GM12878 (cell line): ENCODE measurements at regions not wholly inside any gene's neighbourhood (a gene's known extent, or its start where the extent isn't known, plus 50 kb on each side); places are given as distances from the start of the nearest gene placed in this dataset.

Source experiments
- ATAC-seq: fragments of 200-7000 bp; cut with Tn5 transposase; 3 replicates; pipeline ENCODE4 v1.9.1; 2020; ENCODE audit warnings: mild to moderate bottlenecking, moderate library complexity
- BruUV-seq: library from RNA; stranded (reverse); fragments of 400-500 nt; replicated peaks from 2 replicates; lab custom pipeline; 2021; lab: Mats Ljungman, UMichigan
- CTCF ChIA-PET: fragments of 300-600 bp; sonication (Branson Sonifier 250); formaldehyde crosslinking; extraction: SDS; loops from one replicate; lab custom pipeline; 2021; ENCODE audit warnings: inconsistent platforms; lab: Yijun Ruan, JAX
- POLR2A ChIA-PET: fragments of 350-600 bp; formaldehyde crosslinking; extraction: SDS; loops from one replicate; lab custom pipeline; 2021; ENCODE audit warnings: inconsistent platforms; lab: Charles Lee
- RAD21 ChIA-PET: fragments of 300-600 bp; sonication (Branson Sonifier 250); formaldehyde crosslinking; loops from one replicate; lab custom pipeline; 2023; ENCODE audit warnings: antibody characterized with exemption; ENCODE audit not compliant: unreplicated experiment; lab: Charles Lee
- SMC1A ChIA-PET: fragments of 300-600 bp; sonication (Branson Sonifier 250); formaldehyde crosslinking; loops from one replicate; lab custom pipeline; 2023; ENCODE audit not compliant: unreplicated experiment, uncharacterized antibody; lab: Charles Lee
- DNase-seq: peaks from one replicate; pipeline ENCODE4 v3.0.0-alpha.2; 2011; ENCODE audit warnings: low read depth, low spot score
- FAIRE-seq: peaks from 3 replicates; lab custom pipeline; 2011; peaks lifted over from hg19 to GRCh38; lab: Jason Lieb, UNC
- H2AFZ ChIP-seq: 2 replicates; pipeline ENCODE4 v1.6.0; 2011; ENCODE audit warnings: low read depth, low read length, control low read depth; ENCODE audit not compliant: control insufficient read depth
- H3K27ac ChIP-seq: 2 replicates; pipeline ENCODE4 v1.5.1; 2011; ENCODE audit warnings: control low read depth; ENCODE audit not compliant: control insufficient read depth, insufficient read depth
- H3K27me3 ChIP-seq, 2 experiments: replicated peaks in 1 of 2; 2 replicates each; pipeline versions ENCODE4 v1.6.0 to v1.6.1; 2011; ENCODE audit warnings: low read length in 1 of 2; ENCODE audit not compliant: control insufficient read depth in 2 of 2, insufficient read depth in 2 of 2
- H3K36me3 ChIP-seq, 2 experiments: 2 replicates each; pipeline ENCODE4 v1.5.1; 2011; ENCODE audit warnings: low read length in 1 of 2; ENCODE audit not compliant: control insufficient read depth in 2 of 2, insufficient read depth in 2 of 2
- H3K4me1 ChIP-seq: 2 replicates; pipeline ENCODE4 v1.6.1; 2011; ENCODE audit warnings: mild to moderate bottlenecking, low read length, moderate library complexity, mixed read lengths; ENCODE audit not compliant: control insufficient read depth, insufficient read depth
- H3K4me2 ChIP-seq: 2 replicates; pipeline ENCODE4 v1.6.0; 2011; ENCODE audit warnings: control low read depth; ENCODE audit not compliant: control insufficient read depth, insufficient read depth
- H3K4me3 ChIP-seq: fragments of 200-600 bp; sonication (generic); 2 replicates; pipeline ENCODE4 v1.5.1; 2016
- H3K79me2 ChIP-seq: 2 replicates; pipeline ENCODE4 v1.6.0; 2011; ENCODE audit warnings: low read length; ENCODE audit not compliant: control insufficient read depth, insufficient read depth
- H3K9ac ChIP-seq: 2 replicates; pipeline ENCODE4 v1.8.0; 2011; ENCODE audit warnings: low read length, control low read depth, mixed read lengths; ENCODE audit not compliant: control insufficient read depth, insufficient read depth
- H3K9me3 ChIP-seq: replicated peaks from 3 replicates; pipeline ENCODE4 v1.5.1; 2011; ENCODE audit warnings: mild to moderate bottlenecking, low read length; ENCODE audit not compliant: control insufficient read depth, insufficient read depth
- H4K20me1 ChIP-seq: 2 replicates; pipeline ENCODE4 v1.6.0; 2011; ENCODE audit not compliant: control insufficient read depth, insufficient read depth
- CBX3 ChIP-seq: fragments of 200-600 bp; sonication (generic); IDR thresholded peaks from 2 replicates; pipeline ENCODE4 v1.6.1; 2016; ENCODE audit warnings: low read depth, borderline replicate concordance
- CHD1 ChIP-seq: IDR thresholded peaks from 2 replicates; pipeline ENCODE4 v1.6.1; 2012; ENCODE audit warnings: low read depth, low read length, improper control_type of control experiment
- CHD4 ChIP-seq: fragments of 200-600 bp; sonication (generic); IDR thresholded peaks from 2 replicates; pipeline ENCODE4 v1.6.1; 2016; ENCODE audit warnings: mild to moderate bottlenecking
- CREB1 ChIP-seq: IDR thresholded peaks from 2 replicates; pipeline ENCODE4 v1.6.1; 2012; ENCODE audit warnings: low read depth, mild to moderate bottlenecking, inconsistent platforms
- NR2C2 ChIP-seq: IDR thresholded peaks from 2 replicates; pipeline ENCODE4 v1.6.1; 2011; ENCODE audit warnings: borderline replicate concordance, low read depth; ENCODE audit not compliant: control insufficient read depth, insufficient read length
- RAD51 ChIP-seq: fragments of 450-650 bp; IDR thresholded peaks from 2 replicates; pipeline ENCODE4 v1.6.1; 2016; ENCODE audit warnings: moderate library complexity, mild to moderate bottlenecking, inconsistent platforms
- SIX5 ChIP-seq: IDR thresholded peaks from 2 replicates; pipeline ENCODE4 v1.6.1; 2011; ENCODE audit warnings: mild to moderate bottlenecking, low read depth, low read length, moderate library complexity; ENCODE audit not compliant: severe bottlenecking
- STAT1 ChIP-seq: fragments of 450-650 bp; conservative IDR thresholded peaks from 2 replicates; pipeline ENCODE4 v1.6.1; 2014; ENCODE audit warnings: antibody characterized with exemption, mild to moderate bottlenecking
- ZNF24 ChIP-seq: fragments of 450-650 bp; IDR thresholded peaks from 2 replicates; pipeline ENCODE4 v1.6.1; 2017; ENCODE audit warnings: antibody characterized with exemption, mild to moderate bottlenecking
- ZZZ3 ChIP-seq: IDR thresholded peaks from 2 replicates; pipeline ENCODE4 v1.6.1; 2011; ENCODE audit warnings: low read depth; ENCODE audit not compliant: control insufficient read depth, insufficient read length
- WGBS: methylation state at CpG from one replicate; pipeline ENCODE4 v1.1.6; 2016; ENCODE audit warnings: low lambda C conversion rate; ENCODE audit not compliant: insufficient replicate concordance, insufficient coverage; ENCODE audit errors: missing lambda C conversion rate; 5-methylcytosine and 5-hydroxymethylcytosine counted together
- in situ Hi-C: fragments of 300-500 bp; cut with MboI; formaldehyde crosslinking; loops from 9 replicates; pipeline ENCODE4 v1.14.3; 2018; ENCODE audit warnings: mixed read lengths
- intact Hi-C: fragments of 100-400 bp; cut with micrococcal nuclease; formaldehyde crosslinking; loops from one replicate; pipeline ENCODE4 v1.14.2; 2022; ENCODE audit not compliant: unreplicated experiment
- TF ChIP-seq, protein P1 (sequence below): IDR thresholded peaks from 2 replicates; pipeline ENCODE4 v1.6.1; 2011; ENCODE audit warnings: mild to moderate bottlenecking, low read depth, low read length, moderate library complexity; ENCODE audit not compliant: insufficient replicate concordance
- TF ChIP-seq, protein P2 (sequence below): fragments of 450-650 bp; IDR thresholded peaks from 2 replicates; pipeline ENCODE4 v1.6.1; 2017; ENCODE audit warnings: low read depth, mild to moderate bottlenecking, moderate library complexity

DNA sequence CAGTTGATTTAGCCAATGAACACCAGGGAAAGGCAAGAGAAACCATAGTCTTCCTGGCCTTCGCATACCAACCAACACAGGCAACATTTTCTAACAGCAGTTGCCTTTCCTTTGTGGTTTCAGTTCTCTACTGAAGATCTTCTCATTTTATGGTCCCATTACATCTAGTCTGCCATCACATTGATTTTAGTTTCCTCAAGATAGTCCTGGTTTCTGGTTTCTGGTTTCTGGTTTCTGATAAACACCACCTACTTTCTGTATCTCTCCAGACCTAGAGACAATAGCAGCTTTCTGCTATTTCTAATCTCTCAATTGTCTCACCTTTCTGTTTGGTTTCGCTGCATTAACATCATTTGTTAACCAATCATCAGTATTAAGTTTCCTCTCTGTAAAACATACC lies 646.3 kb upstream of the SPANXN1 start:
- ATAC-seq (no peak; the same call in 2 of the 3 replicates), FAIRE-seq (no peak), DNase-seq (no peak)
- no peak overlapping the region for H3K4me2 ChIP-seq
- H2AFZ ChIP-seq, result no peak overlapping the region
- no peaks in the 10 kb centered on the region; the same call in 2 of the 3 replicates for H3K9me3 ChIP-seq
- no peak overlapping the region for H3K27ac ChIP-seq
- ChIA-PET SMC1A (no interaction called here), POLR2A (no interaction called here), CTCF (no interaction called here), RAD21 (no interaction called here)
- no peaks in the 10 kb centered on the region for H3K4me1 ChIP-seq
- TF ChIP-seq, protein P1, sequence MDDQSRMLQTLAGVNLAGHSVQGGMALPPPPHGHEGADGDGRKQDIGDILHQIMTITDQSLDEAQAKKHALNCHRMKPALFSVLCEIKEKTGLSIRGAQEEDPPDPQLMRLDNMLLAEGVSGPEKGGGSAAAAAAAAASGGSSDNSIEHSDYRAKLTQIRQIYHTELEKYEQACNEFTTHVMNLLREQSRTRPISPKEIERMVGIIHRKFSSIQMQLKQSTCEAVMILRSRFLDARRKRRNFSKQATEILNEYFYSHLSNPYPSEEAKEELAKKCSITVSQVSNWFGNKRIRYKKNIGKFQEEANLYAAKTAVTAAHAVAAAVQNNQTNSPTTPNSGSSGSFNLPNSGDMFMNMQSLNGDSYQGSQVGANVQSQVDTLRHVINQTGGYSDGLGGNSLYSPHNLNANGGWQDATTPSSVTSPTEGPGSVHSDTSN, result no peak
- TF ChIP-seq ZZZ3 (no peak), CHD1 (no peak), CREB1 (no peak), CHD4 (no peak), SIX5 (no peak), STAT1 (no peak), NR2C2 (no peak), CBX3 (no peak), RAD51 (no peak), ZNF24 (no peak)
- TF ChIP-seq, protein P2, sequence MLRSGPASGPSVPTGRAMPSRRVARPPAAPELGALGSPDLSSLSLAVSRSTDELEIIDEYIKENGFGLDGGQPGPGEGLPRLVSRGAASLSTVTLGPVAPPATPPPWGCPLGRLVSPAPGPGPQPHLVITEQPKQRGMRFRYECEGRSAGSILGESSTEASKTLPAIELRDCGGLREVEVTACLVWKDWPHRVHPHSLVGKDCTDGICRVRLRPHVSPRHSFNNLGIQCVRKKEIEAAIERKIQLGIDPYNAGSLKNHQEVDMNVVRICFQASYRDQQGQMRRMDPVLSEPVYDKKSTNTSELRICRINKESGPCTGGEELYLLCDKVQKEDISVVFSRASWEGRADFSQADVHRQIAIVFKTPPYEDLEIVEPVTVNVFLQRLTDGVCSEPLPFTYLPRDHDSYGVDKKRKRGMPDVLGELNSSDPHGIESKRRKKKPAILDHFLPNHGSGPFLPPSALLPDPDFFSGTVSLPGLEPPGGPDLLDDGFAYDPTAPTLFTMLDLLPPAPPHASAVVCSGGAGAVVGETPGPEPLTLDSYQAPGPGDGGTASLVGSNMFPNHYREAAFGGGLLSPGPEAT, result no peak
- H3K36me3 ChIP-seq, result no peaks in the 10 kb centered on the region
- WGBS, result 0% methylated on average over 2 of the region's 2 CpGs
- BruUV-seq, result no TSS peak
- no peak overlapping the region for H3K4me3 ChIP-seq
- H4K20me1 ChIP-seq, result no peaks in the 10 kb centered on the region
- no peak overlapping the region for H3K9ac ChIP-seq
- no peaks in the 10 kb centered on the region for H3K79me2 ChIP-seq
- in situ Hi-C loops, result no loop called here
- H3K27me3 ChIP-seq, result no peaks in the 10 kb centered on the region
- intact Hi-C loops, result no loop called here
